ENCODE measurements at regions not wholly inside any gene's neighbourhood (a gene's known extent, or its start where the extent isn't known, plus 50 kb on each side); places are given as distances from the start of the nearest gene placed in this dataset.

DNA sequence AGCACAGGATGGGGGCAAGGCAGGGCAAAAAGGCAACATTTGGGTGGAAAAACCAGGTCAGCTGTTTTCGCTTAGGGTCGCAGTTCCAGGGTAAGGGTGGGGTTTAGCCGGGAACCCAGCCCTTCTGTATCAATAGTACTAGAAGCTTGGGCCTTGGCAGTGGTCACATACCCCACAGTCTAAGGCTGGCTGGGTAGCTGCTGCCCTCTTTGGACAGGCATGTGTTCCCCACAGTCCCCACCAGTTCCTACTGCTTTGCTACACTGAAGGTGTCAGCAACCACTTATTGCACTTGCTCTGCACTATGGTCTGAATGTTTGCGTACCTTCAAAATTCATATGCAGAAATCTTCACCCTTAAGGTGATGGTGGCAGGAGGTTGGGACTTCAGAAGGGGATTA lies 349.8 kb downstream of the LTN1 start:
- no peak overlapping the region for H3K4me3 ChIP-seq (replicated peaks; ENCODE audit: low read depth, low read length)
- DNase-seq (ENCODE audit: extremely low read depth, insufficient read length) = no peak
- H3K36me3 ChIP-seq (ENCODE audit: control insufficient read depth, insufficient read depth, low read length) = no peaks in the 10 kb centered on the region
- TF ChIP-seq, protein P1, sequence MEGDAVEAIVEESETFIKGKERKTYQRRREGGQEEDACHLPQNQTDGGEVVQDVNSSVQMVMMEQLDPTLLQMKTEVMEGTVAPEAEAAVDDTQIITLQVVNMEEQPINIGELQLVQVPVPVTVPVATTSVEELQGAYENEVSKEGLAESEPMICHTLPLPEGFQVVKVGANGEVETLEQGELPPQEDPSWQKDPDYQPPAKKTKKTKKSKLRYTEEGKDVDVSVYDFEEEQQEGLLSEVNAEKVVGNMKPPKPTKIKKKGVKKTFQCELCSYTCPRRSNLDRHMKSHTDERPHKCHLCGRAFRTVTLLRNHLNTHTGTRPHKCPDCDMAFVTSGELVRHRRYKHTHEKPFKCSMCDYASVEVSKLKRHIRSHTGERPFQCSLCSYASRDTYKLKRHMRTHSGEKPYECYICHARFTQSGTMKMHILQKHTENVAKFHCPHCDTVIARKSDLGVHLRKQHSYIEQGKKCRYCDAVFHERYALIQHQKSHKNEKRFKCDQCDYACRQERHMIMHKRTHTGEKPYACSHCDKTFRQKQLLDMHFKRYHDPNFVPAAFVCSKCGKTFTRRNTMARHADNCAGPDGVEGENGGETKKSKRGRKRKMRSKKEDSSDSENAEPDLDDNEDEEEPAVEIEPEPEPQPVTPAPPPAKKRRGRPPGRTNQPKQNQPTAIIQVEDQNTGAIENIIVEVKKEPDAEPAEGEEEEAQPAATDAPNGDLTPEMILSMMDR (IDR thresholded peaks at IDR 0.05; ENCODE audit: insufficient read depth, low read length, poor library complexity, severe bottlenecking) = no peak
- H3K27me3 ChIP-seq (replicated peaks; ENCODE audit: control insufficient read depth, insufficient read depth, low read length) = no peaks in the 10 kb centered on the region

DNA sequence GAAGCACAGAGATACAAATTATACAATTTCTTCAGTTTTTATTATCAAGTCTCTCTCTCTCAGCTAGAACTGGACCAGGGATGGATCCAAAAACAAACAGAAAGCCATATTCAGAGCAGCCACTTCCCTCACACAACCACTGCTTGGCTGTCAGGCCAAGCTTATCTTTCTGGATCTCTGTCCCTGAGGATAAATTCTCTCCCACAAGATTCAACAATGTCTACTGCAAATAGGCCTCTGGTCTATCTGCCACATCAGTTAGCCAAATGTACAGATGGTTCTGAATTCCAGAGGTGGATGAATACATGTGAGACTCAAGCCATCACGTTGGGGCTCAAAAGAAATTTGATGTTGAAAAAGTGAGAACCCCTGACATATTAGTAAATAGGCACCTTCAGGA lies 350.9 kb downstream of the LTN1 start:
- TF ChIP-seq, protein P1 (IDR thresholded peaks at IDR 0.05; ENCODE audit: insufficient read depth, low read length, poor library complexity, severe bottlenecking) = no peak
- Histone ChIP-seq H3K36me3 (ENCODE audit: control insufficient read depth, insufficient read depth, low read length) (no peaks in the 10 kb centered on the region), H3K27me3 (replicated peaks; ENCODE audit: control insufficient read depth, insufficient read depth, low read length) (no peaks in the 10 kb centered on the region), H3K4me3 (replicated peaks; ENCODE audit: low read depth, low read length) (no peak overlapping the region)
- DNase-seq (ENCODE audit: extremely low read depth, insufficient read length) = no peak

DNA sequence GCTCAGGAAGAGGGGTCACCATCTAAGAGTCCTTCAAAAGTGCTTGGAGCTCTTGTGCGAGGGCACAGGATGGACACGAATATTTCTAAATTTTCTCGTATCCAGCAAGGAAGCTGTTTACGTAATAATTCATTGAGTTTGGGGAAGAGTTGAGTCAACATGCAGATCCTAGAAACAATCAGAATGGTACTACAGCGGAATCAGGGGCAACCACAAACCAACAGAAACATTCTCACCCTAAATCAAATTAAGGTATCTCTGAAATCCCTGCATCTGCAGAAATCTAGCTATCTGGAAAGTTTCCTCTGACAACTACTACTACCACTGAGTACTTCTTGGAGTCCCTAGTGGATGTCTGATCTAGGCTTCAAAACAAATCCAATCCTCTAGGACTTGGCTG lies 352.4 kb downstream of the LTN1 start:
- Histone ChIP-seq H3K4me3 (replicated peaks; ENCODE audit: low read depth, low read length) (no peak overlapping the region), H3K36me3 (ENCODE audit: control insufficient read depth, insufficient read depth, low read length) (no peaks in the 10 kb centered on the region), H3K27me3 (replicated peaks; ENCODE audit: control insufficient read depth, insufficient read depth, low read length) (no peaks in the 10 kb centered on the region)
- TF ChIP-seq, protein P1 (IDR thresholded peaks at IDR 0.05; ENCODE audit: insufficient read depth, low read length, poor library complexity, severe bottlenecking) = no peak
- DNase-seq (ENCODE audit: extremely low read depth, insufficient read length) = no peak

DNA sequence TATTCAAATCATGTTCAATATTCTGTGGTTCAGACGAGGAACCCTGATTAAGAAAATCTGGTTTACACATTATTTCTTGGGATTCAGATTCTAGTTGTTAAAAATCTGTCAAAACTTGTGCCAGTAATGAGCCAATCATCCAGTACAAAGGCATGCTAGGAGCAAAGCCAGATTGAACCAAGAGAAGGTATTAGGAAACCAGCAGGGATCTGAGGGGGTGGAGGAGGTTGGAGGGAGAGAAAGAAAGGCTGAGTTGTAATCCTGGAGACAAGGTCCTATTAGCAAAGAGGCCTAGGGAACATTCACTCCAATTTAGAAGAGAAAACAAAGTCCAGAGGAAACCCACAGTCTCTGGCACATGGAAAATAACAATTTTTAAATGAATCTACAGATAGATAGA lies 352.9 kb downstream of the LTN1 start:
- DNase-seq (ENCODE audit: extremely low read depth, insufficient read length) = no peak
- Histone ChIP-seq H3K27me3 (replicated peaks; ENCODE audit: control insufficient read depth, insufficient read depth, low read length) (no peaks in the 10 kb centered on the region), H3K4me3 (replicated peaks; ENCODE audit: low read depth, low read length) (no peak overlapping the region), H3K36me3 (ENCODE audit: control insufficient read depth, insufficient read depth, low read length) (no peaks in the 10 kb centered on the region)
- TF ChIP-seq, protein P1 (IDR thresholded peaks at IDR 0.05; ENCODE audit: insufficient read depth, low read length, poor library complexity, severe bottlenecking) = no peak

DNA sequence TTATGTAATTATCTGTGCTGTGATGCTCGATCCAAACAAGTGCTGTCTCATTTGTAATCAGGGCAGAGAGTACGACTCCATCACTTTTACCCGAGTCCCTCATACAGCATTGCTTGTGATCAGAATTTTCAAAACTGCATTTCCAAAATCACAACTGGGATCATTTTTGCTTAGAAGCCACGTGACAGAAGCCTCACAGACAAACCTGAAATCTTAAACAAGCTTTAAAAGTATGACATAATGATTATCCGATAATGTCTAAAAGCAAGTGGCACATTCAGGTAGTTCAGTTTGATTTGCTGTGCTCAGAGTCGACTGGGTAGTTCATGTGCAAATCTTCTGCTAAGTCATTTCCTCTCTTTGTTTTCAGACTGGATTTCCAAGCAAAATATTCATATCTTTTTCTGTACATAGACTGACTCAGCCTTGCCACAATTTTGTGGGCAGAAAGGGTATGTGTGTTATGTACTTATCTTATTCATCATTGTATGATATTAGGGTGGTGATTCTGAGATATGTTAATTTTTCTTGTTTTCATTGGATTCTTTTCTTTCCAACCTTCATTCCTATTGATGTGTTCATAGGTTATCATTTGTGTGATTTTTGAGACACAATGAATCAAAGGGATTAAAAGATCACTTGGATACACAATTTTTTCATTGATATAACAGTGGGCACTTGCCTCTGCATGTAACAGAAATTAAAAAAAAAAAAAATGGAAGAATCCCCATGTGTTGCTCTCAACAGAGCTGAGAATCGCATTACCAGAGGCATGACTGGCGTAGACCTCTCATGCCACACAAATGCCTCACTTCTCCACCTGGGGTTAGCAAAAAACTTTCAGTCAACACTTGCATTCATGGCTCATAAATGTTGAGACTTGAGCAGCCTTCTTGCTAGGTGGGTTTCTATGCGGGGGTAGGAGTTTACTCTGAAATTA lies 355.7 kb downstream of the LTN1 start:
- no peaks in the 10 kb centered on the region for H3K36me3 ChIP-seq (ENCODE audit: control insufficient read depth, insufficient read depth, low read length)
- TF ChIP-seq, protein P1 (IDR thresholded peaks at IDR 0.05; ENCODE audit: insufficient read depth, low read length, poor library complexity, severe bottlenecking) = no peak
- no peaks in the 10 kb centered on the region for H3K27me3 ChIP-seq (replicated peaks; ENCODE audit: control insufficient read depth, insufficient read depth, low read length)
- no peak for DNase-seq (ENCODE audit: extremely low read depth, insufficient read length)
- no peak overlapping the region for H3K4me3 ChIP-seq (replicated peaks; ENCODE audit: low read depth, low read length)
